ENCODE measurements at regions not wholly inside any gene's neighbourhood (a gene's known extent, or its start where the extent isn't known, plus 50 kb on each side); places are given as distances from the start of the nearest gene placed in this dataset.

GRCh38 chr10:6766131-6766801 lies 186.2 kb upstream of the PRKCQ start:
- Histone ChIP-seq H3K4me3 (no peak overlapping the region), H3F3A (replicated peaks; ENCODE audit: low read depth) (no peaks in the 10 kb centered on the region; the same call in none of the 2 replicates), H3K4me2 (no peak overlapping the region), H2AFZ (no peak overlapping the region), H4K20me1 (replicated peaks; ENCODE audit: insufficient read depth) (no peaks in the 10 kb centered on the region), H3K9me2 (ENCODE audit: insufficient read depth) (no peaks in the 10 kb centered on the region), H3K27me3 (ENCODE audit: insufficient read depth) (no peaks in the 10 kb centered on the region), H3K36me3 (ENCODE audit: insufficient read depth) (no peaks in the 10 kb centered on the region), H3K79me2 (replicated peaks; ENCODE audit: insufficient read depth) (no peaks in the 10 kb centered on the region), H3K4me1 (ENCODE audit: insufficient read depth) (peaks cover 26% of the 10 kb centered on the region), H3K27ac (ENCODE audit: low read depth) (no peak overlapping the region)
- Mint-ChIP-seq H3K27ac (no peak overlapping the region), H3K4me1 (peaks cover 37% of the 10 kb centered on the region), H3K36me3 (ENCODE audit: low read depth) (peaks cover 10% of the 10 kb centered on the region), H3K4me3 (no peak overlapping the region), H3K9me3 (peaks cover 4% of the 10 kb centered on the region; the same call in 1 of the 3 replicates), H3K27me3 (ENCODE audit: insufficient read depth, low read depth, poor library complexity) (peaks cover 9% of the 10 kb centered on the region)
- no peak for TF ChIP-seq NANOG (IDR thresholded peaks at IDR 0.05; ENCODE audit: borderline replicate concordance)
- ATAC-seq (no peak), DNase-seq (ENCODE audit: low spot score) (no peak)

DNA sequence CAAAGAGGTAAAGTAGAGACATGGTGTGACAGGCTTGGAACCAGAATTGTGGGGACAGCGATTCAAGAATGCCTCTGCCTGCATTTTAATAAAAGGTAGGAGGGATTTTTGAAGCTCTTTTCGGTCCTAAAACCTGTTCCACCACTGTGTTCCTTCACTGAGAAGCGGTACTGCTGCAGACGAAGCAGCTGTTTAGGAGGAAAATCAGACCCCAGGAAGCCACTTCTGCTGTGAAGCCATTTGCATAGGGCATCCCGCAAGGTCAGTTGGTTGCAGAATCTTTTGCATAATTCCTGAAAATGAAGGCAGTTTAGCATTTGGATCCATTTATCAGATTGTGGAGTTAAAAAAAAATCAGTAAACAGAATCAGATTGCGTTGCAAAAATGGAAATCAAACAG lies 183.3 kb upstream of the PRKCQ start:
- no peaks in the 10 kb centered on the region; the same call in none of the 2 replicates for H3F3A ChIP-seq (replicated peaks; ENCODE audit: low read depth)
- peaks cover 9% of the 10 kb centered on the region for H3K27me3 Mint-ChIP-seq (ENCODE audit: insufficient read depth, low read depth, poor library complexity)
- H3K4me2 ChIP-seq: peak overlapping the region; percentile 15
- peaks cover 37% of the 10 kb centered on the region for H3K4me1 Mint-ChIP-seq
- H3K4me3 ChIP-seq: no peak overlapping the region
- H3K79me2 ChIP-seq (replicated peaks; ENCODE audit: insufficient read depth): no peaks in the 10 kb centered on the region
- H3K27ac Mint-ChIP-seq: peak overlapping the region; percentile 61
- 0 out of 2 replicates have a peak, but pooled peaks cover 9% of the 10 kb centered on the region for H3K9me2 ChIP-seq (ENCODE audit: insufficient read depth)
- H3K4me3 Mint-ChIP-seq: peak overlapping the region; percentile 24; the same call in 2 of the 3 replicates
- no peaks in the 10 kb centered on the region for H3K36me3 ChIP-seq (ENCODE audit: insufficient read depth)
- no peaks in the 10 kb centered on the region for H4K20me1 ChIP-seq (replicated peaks; ENCODE audit: insufficient read depth)
- H3K27me3 ChIP-seq (ENCODE audit: insufficient read depth): no peaks in the 10 kb centered on the region
- no peak overlapping the region for H3K27ac ChIP-seq (ENCODE audit: low read depth)
- H3K9me3 Mint-ChIP-seq: peaks cover 12% of the 10 kb centered on the region
- TF ChIP-seq, protein P1, sequence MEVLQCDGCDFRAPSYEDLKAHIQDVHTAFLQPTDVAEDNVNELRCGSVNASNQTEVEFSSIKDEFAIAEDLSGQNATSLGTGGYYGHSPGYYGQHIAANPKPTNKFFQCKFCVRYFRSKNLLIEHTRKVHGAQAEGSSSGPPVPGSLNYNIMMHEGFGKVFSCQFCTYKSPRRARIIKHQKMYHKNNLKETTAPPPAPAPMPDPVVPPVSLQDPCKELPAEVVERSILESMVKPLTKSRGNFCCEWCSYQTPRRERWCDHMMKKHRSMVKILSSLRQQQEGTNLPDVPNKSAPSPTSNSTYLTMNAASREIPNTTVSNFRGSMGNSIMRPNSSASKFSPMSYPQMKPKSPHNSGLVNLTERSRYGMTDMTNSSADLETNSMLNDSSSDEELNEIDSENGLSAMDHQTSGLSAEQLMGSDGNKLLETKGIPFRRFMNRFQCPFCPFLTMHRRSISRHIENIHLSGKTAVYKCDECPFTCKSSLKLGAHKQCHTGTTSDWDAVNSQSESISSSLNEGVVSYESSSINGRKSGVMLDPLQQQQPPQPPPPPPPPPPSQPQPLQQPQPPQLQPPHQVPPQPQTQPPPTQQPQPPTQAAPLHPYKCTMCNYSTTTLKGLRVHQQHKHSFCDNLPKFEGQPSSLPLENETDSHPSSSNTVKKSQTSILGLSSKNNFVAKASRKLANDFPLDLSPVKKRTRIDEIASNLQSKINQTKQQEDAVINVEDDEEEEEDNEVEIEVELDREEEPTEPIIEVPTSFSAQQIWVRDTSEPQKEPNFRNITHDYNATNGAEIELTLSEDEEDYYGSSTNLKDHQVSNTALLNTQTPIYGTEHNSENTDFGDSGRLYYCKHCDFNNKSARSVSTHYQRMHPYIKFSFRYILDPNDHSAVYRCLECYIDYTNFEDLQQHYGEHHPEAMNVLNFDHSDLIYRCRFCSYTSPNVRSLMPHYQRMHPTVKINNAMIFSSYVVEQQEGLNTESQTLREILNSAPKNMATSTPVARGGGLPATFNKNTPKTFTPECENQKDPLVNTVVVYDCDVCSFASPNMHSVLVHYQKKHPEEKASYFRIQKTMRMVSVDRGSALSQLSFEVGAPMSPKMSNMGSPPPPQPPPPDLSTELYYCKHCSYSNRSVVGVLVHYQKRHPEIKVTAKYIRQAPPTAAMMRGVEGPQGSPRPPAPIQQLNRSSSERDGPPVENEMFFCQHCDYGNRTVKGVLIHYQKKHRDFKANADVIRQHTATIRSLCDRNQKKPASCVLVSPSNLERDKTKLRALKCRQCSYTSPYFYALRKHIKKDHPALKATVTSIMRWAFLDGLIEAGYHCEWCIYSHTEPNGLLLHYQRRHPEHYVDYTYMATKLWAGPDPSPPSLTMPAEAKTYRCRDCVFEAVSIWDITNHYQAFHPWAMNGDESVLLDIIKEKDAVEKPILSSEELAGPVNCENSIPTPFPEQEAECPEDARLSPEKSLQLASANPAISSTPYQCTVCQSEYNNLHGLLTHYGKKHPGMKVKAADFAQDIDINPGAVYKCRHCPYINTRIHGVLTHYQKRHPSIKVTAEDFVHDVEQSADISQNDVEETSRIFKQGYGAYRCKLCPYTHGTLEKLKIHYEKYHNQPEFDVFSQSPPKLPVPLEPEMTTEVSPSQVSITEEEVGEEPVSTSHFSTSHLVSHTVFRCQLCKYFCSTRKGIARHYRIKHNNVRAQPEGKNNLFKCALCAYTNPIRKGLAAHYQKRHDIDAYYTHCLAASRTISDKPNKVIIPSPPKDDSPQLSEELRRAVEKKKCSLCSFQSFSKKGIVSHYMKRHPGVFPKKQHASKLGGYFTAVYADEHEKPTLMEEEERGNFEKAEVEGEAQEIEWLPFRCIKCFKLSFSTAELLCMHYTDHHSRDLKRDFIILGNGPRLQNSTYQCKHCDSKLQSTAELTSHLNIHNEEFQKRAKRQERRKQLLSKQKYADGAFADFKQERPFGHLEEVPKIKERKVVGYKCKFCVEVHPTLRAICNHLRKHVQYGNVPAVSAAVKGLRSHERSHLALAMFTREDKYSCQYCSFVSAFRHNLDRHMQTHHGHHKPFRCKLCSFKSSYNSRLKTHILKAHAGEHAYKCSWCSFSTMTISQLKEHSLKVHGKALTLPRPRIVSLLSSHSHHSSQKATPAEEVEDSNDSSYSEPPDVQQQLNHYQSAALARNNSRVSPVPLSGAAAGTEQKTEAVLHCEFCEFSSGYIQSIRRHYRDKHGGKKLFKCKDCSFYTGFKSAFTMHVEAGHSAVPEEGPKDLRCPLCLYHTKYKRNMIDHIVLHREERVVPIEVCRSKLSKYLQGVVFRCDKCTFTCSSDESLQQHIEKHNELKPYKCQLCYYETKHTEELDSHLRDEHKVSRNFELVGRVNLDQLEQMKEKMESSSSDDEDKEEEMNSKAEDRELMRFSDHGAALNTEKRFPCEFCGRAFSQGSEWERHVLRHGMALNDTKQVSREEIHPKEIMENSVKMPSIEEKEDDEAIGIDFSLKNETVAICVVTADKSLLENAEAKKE (CRISPR knock-in tag; IDR thresholded peaks at IDR 0.05): peak; percentile 80
- TF ChIP-seq REST (IDR thresholded peaks at IDR 0.05; ENCODE audit: unreplicated experiment): no peak
- peak; percentile 48 for DNase-seq (ENCODE audit: low spot score)
- H3K4me1 ChIP-seq (ENCODE audit: insufficient read depth): peaks cover 26% of the 10 kb centered on the region
- no peak overlapping the region for H2AFZ ChIP-seq
- H3K36me3 Mint-ChIP-seq (ENCODE audit: low read depth): peaks cover 16% of the 10 kb centered on the region
- ATAC-seq: peak; percentile 88
